C4-2B (cell line): ENCODE measurements at regions not wholly inside any gene's neighbourhood (a gene's known extent, or its start where the extent isn't known, plus 50 kb on each side); places are given as distances from the start of the nearest gene placed in this dataset.
A peak's percentile ranks its signal among the peaks of the same experiment; 100 is the strongest.

ENCODE experiments used
- H3K27ac ChIP-seq: fragments of 450-650 bp; 2 replicates; pipeline ENCODE4 v1.5.1; 2017
- CTCF ChIP-seq: fragments of 450-650 bp; conservative IDR thresholded peaks from 2 replicates; pipeline ENCODE4 v1.5.1; 2017; ENCODE audit warnings: mild to moderate bottlenecking
- ZFX ChIP-seq: fragments of 450-650 bp; IDR thresholded peaks from 2 replicates; pipeline ENCODE4 v1.6.1; 2017

DNA sequence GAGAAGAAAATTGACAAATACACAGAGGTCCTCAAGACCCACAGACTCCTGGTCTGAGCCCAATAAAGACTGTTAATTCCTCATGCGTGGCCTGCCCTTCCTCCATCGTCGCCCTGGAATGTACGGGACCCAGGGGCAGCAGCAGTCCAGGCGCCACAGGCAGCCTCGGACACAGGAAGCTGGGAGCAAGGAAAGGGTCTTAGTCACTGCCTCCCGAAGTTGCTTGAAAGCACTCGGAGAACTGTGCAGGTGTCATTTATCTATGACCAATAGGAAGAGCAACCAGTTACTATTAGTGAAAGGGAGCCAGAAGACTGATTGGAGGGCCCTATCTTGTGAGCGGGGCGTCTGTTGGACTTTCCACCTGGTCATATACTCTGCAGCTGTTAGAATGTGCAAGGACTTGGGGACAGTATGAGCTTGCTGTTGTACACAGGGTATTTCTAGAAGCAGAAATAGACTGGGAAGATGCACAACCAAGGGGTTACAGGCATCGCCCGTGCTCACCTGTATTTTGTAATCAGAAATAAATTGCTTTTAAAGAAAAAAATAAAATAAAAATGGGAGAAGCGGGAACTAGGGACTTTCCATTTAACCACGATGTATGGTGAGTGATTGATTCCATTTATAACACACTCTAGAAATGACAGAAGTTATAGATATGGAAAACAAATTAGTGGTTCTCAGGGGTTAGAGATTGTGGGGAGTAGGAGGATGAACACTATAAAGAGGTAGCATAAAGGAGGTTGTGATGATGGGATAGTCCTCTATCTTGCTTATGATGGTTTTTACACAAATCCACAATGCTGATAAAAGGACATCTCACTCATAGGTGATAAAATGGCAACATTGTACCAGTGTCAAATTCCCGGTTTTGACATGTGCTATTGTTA, 244.7 kb downstream of the MRPL39 start:
- TF ChIP-seq ZFX (no peak), CTCF (no peak)
- H3K27ac ChIP-seq: no peak overlapping the region

DNA sequence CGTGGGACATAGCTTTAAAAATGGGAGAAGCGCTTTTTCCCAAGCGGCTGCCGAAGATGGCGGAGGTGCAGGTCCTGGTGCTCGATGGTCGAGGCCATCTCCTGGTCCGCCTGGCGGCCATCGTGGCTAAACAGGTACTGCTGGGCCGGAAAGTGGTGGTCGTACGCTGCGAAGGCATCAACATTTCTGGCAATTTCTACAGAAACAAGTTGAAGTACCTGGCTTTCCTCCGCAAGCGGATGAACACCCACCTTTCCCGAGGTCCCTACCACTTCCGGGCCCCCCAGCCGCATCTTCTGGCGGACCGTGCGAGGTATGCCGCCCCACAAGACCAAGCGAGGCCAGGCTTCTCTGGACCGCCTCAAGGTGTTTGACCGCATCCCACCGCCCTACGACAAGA, 245.5 kb downstream of the MRPL39 start:
- no peak for TF ChIP-seq ZFX
- no peak for TF ChIP-seq CTCF
- no peak overlapping the region for H3K27ac ChIP-seq

DNA sequence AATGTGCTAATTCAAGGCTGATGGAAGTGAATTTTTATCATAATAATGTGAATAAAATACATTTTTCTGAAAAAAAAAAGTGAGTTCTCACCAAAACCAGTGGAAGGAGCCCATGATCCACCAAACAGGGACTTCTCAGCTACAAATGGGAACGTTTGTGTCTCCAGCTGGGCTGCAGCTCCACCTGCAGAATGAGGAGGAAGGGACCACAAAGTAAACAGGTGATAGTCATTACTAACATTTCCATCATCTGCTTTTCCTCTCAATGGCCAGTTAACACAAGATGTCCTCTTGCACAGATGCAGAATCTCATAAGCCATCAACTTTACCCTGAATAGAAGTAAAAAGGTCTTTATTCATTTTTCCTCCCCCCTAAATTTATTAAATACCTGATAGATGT, 246.2 kb downstream of the MRPL39 start:
- no peak overlapping the region for H3K27ac ChIP-seq
- TF ChIP-seq ZFX (no peak), CTCF (no peak)

DNA sequence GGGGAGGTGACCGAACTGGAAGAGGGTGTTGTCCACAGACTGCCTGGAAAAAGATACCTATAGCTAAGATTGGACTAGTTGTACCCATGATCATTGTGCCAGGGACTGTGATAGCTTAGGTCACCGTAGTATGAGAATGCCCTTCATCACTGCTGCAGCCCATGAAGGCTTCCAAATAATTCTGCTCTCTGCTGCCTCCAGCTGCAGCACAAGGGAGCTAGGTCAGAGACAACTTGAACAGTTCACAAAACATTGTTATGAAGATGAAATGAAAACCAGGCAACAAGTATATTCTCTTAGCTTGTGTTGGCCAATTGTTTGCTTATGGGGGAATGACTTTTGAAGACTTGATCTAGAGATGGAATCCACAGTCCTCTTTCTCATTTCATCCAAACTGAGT, 246.7 kb downstream of the MRPL39 start:
- TF ChIP-seq ZFX (no peak), CTCF (peak; percentile 26)
- no peak overlapping the region for H3K27ac ChIP-seq

DNA sequence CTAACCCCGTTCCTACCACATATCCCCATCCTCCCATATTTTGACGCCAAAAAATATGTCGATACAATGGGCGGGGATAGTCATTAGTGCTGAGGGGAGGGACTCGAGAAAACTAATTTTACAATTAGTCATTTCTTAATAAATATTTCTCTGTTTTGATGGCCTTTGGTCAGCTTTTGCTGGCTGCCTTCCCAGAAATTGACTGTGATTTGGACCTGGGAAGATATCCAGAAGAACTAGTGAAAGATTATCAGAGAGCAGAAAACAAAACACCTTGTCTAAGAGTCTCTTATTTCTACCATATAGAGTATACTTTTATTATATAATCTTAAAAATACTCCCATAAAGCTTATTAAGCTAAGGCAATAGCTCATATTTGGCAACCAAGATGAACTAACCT, 247.6 kb downstream of the MRPL39 start:
- TF ChIP-seq CTCF (no peak), ZFX (no peak)
- no peak overlapping the region for H3K27ac ChIP-seq

- H3K27ac ChIP-seq: no peak overlapping the region
- TF ChIP-seq ZFX: no peak
- peak; percentile 56 for TF ChIP-seq CTCF
Measured at GRCh38 chr21:25350056-25350455, 257.2 kb downstream of the MRPL39 start.

- H3K27ac ChIP-seq: no peak overlapping the region
- no peak for TF ChIP-seq CTCF
- TF ChIP-seq ZFX: no peak
Measured at GRCh38 chr21:25343774-25344545, 263.3 kb downstream of the MRPL39 start.
